ENCODE measurements at regions not wholly inside any gene's neighbourhood (a gene's known extent, or its start where the extent isn't known, plus 50 kb on each side); places are given as distances from the start of the nearest gene placed in this dataset.
"Not testable (repeated sequence)": the region's sequence is repeated elsewhere in the genome, so short reads cannot be mapped to it uniquely, and the experiment has no call there.

DNA sequence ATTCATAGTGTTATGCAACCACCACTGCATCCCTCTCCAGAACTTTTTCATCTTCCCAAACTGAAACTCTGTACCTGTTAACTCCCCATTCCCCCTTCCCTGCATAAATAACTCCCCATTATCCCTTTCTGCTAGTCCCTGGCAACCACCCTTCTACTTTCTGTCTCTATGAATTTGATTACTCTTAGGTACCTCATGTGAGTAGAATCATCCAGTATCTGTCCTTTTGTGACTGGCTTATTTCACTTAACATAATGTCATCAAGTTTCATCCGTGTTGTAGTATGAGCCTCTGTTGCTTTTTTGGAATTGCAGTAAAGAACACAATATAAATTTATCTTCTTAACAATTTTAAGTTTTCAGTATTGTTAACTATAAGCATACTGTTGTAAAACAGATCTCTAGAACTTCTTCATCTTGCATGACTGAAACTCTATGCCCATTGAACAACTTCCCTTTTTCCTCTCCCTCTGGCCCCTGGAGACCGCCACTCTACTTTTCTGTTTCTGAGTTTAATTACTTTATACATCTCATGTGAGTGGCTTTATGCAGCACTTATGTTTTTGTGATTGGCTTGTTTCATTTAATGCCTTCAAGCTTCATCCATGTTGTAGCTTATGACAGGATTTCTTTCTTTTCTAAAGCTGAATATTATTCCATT lies 87.3 kb upstream of the ABCC4 start:
- DNase-seq (ENCODE audit: low read depth in 2 of 2, low spot score in 1 of 2) = no peak

- DNase-seq (ENCODE audit: low read depth in 2 of 2, low spot score in 1 of 2) = no peak
Measured at GRCh38 chr13:95391362-95391761, 90.1 kb upstream of the ABCC4 start.

- DNase-seq (ENCODE audit: low read depth in 2 of 2, low spot score in 1 of 2) = no peak
Measured at GRCh38 chr13:95391785-95392184, 90.5 kb upstream of the ABCC4 start.

DNA sequence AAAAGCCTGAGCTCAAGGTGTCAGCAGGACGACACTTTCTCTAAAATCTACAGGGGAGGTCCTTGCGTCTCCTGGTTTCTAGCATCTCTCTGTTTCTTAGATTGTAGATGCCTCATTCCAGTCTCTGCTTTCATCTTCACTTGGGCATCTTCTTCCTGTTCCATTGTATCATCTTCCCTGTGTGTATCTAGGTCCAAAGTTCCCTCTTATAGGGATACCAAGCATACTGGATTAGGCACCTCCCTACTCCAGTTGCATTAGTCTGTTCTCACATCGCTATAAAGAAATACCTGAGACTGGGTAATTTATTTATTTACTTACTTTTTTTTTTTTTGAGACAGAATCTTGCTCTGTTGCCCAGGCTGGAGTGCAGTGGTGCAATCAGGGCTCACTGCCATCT lies 91.3 kb upstream of the ABCC4 start:
- DNase-seq (ENCODE audit: low read depth in 2 of 2, low spot score in 1 of 2) = no peak

GRCh38 chr13:95403349-95404140 lies 102.3 kb upstream of the ABCC4 start:
- no peak for DNase-seq (ENCODE audit: low read depth in 2 of 2, low spot score in 1 of 2)

GRCh38 chr13:95404141-95404882 lies 103.1 kb upstream of the ABCC4 start:
- DNase-seq (ENCODE audit: low read depth in 2 of 2, low spot score in 1 of 2) = peak; percentile 34 to 53

DNA sequence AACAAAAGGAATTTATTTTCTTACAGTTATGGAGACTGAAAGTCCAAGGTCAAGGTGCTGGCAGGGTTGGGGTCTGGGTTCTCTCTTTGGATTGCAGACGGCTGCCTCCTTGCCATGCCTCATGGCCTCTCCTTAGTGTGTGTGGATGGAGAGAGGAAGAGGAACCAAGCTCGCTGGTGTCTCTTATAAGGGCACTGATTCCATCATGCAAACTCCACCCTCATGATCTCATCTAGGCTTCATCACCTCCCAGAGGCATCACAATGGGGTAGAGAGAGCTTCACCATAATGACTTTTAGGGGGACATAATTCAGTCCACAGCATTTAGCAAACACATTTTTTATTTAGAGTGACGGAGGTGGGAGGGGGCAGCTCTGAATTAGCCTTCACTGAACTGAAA lies 104.9 kb upstream of the ABCC4 start:
- DNase-seq (ENCODE audit: low read depth in 2 of 2, low spot score in 1 of 2) = no peak

- DNase-seq (ENCODE audit: low read depth in 2 of 2, low spot score in 1 of 2) = no peak
Measured at GRCh38 chr13:95411428-95412040, 110.3 kb upstream of the ABCC4 start.

- no peak for DNase-seq (ENCODE audit: low read depth in 2 of 2, low spot score in 1 of 2)
Measured at GRCh38 chr13:95418946-95419345, 117.7 kb upstream of the ABCC4 start.

- DNase-seq (ENCODE audit: low read depth in 2 of 2, low spot score in 1 of 2) = no peak
Measured at GRCh38 chr13:95420501-95420900, 119.2 kb upstream of the ABCC4 start.

DNA sequence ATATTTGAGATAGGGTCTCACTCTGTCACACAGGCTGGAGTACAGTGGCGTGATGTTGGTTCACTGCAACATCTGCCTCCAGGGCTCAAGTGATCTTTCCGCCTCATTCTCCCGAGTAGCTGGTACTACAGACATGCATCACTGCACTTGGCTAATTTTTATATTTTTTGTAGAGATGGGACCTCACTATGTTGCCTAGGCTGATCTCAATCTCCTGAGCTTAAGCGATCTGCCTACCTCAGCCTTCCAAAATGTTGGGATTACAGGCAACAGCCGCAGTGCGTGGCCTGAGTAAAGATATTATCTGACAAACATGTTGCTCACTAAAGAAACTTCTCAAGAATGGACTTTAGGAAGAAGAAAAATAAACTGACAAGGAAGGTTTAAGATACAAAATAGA lies 125.4 kb upstream of the ABCC4 start:
- DNase-seq (ENCODE audit: low read depth in 2 of 2, low spot score in 1 of 2) = no peak

GRCh38 chr13:95430525-95430924 lies 122.0 kb upstream of the CLDN10 start:
- not testable (repeated sequence) for DNase-seq (ENCODE audit: low read depth in 2 of 2, low spot score in 1 of 2)

DNA sequence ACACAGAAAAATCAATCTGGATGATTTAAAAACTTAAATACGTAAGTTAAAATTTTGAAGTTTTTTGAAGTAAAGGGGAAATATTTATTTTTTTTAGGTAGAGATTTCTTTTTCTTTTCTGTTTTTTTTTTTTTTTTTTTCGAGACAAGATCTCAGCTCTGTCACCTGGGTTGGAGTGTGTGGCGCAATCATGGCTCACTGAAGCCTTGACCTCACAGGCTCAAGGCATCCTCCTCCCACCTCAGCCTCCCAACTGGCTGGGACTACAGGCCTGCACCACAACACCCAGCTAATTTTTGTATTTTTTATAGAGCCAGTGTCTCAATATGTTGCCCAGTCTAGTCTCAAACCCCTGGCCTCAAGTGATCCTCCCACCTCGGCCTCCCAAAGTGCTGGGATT lies 120.4 kb upstream of the CLDN10 start:
- no peak for DNase-seq (ENCODE audit: low read depth in 2 of 2, low spot score in 1 of 2)

GRCh38 chr13:95433537-95433936 lies 119.0 kb upstream of the CLDN10 start:
- no peak for DNase-seq (ENCODE audit: low read depth in 2 of 2, low spot score in 1 of 2)

DNA sequence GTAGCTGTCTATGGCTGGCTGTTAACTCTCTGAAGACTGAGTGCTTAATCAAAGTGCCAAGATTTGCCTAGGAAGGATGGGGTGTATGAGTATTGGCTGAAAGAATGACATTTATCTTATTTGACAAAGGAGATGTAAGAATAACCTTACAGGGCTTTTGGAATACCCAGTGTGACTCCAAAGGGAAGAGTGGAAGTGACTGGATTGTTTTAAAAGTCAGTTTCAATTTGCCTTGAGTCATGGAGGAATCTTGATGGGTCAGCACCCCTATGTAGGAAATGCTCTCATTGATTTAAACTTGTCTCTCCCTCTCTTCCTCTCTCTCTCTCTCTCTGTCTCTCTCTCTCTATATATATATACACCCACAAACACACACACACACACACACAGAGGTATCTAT lies 118.4 kb upstream of the CLDN10 start:
- no peak for DNase-seq (ENCODE audit: low read depth in 2 of 2, low spot score in 1 of 2)

DNA sequence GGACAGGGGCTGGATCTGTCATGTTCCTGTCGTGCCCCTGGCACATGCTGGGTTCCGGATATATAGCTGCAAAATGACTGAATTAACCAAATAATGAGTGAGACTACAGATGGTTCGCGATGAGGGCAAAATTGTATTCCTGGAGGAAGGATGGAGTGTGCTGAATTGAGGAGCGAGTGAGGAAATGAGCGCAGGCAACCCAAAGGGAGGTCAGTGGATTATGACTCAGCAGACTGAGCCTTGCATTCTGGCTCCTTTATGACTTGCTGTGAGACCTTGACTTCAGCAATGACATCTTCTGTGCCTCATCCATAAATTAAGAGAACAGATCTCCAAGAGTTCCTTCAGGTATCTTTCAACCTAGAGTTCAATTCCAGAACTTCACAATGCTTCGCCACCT lies 115.0 kb upstream of the CLDN10 start:
- DNase-seq (ENCODE audit: low read depth in 2 of 2, low spot score in 1 of 2) = no peak

GRCh38 chr13:95438297-95438696 lies 114.2 kb upstream of the CLDN10 start:
- DNase-seq (ENCODE audit: low read depth in 2 of 2, low spot score in 1 of 2) = no peak

GRCh38 chr13:95440441-95441088 lies 112.0 kb upstream of the CLDN10 start:
- no peak for DNase-seq (ENCODE audit: low read depth in 2 of 2, low spot score in 1 of 2)

DNA sequence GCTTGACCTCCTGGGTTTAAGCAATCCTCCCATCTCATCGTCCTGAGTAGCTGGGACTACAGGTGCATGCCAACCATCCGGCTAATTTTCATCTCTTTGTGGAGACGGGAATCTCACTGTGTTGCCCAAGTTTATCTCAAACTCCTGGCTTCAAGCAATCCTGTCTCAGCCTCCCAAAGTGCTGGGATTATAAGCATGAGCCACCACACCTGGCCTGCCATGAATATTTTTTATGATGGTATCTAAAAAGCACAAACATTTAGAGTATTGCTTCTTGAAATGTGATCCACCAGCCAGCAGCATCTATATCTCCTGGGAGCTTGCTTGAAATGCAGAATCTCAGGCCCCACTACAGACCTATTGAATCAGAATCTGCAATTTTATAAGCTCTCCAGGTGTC lies 111.2 kb upstream of the CLDN10 start:
- DNase-seq (ENCODE audit: low read depth in 2 of 2, low spot score in 1 of 2) = no peak

DNA sequence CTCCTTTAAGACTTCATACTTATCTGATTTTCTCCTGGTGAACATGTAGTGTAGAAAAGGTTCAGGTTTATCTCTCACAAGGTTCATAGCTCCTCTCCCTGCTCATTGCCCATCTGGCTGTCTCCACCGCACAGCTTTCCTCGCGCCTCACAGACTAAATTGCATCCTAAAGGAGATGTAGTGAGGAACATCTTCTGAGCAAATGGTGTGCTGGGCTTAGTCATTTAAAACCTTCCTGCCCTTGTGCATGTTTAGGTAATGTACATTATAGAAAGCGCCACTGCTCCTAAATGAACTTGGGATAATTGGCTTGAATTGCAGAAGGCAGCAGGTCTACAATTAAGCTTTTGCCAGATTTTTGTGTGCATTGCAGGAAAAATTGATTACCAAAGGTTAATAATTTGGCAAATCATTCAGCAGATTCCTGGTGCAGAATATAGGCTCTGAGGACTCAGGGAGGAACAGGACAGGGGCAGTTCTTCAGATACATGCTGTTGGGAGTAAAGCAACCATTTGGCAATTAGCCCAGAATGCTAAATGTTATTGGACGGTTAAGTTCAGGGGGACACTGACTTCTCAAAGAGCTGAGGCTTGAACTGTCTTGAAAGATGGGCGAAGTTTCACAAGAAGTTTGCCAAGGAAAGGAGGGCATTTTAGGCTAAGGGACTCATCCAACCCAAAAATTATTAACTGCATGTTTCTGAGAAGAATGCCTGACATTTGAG lies 108.4 kb upstream of the CLDN10 start:
- no peak for DNase-seq (ENCODE audit: low read depth in 2 of 2, low spot score in 1 of 2)

DNA sequence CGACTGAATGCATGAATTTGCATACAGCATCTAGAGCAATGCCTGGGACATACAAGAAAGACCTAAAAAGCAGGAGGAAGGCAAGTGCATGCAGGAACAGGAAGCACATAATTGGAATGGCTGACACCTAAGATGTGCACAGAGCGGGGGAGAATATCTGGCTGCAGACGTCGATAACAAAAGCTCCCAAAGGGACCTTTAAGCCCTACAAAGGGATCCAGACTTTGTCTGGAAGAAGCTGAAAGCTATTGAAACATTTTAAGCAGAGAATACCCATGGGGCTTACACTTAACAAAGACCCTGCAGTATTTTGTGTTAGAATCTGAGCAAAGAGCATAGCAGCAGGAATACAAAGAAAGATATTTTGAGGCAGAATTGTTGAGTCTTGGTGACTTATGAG lies 107.4 kb upstream of the CLDN10 start:
- DNase-seq (ENCODE audit: low read depth in 2 of 2, low spot score in 1 of 2) = no peak

Data from stimulated activated CD8-positive, alpha-beta memory T cell treated with anti-CD3 and anti-CD28 coated beads, Interleukin-4, amount 100 ng/mL, for 4 hours (primary cell).